GM18508 (cell line): ENCODE measurements at regions not wholly inside any gene's neighbourhood (a gene's known extent, or its start where the extent isn't known, plus 50 kb on each side); places are given as distances from the start of the nearest gene placed in this dataset.

Experiments
- ATAC-seq: cut with Tn5 transposase; IDR thresholded peaks from one replicate; pipeline ENCODE4 v1.9.1; 2021; ENCODE audit warnings: moderate number of reproducible peaks; ENCODE audit not compliant: insufficient read depth, unreplicated experiment

GRCh38 chr17:72253597-72253996, 132.8 kb downstream of the SOX9 start:
- ATAC-seq, result no peak

- ATAC-seq, result no peak
Observed at GRCh38 chr17:72254808-72255449, 134.1 kb downstream of the SOX9 start.

GRCh38 chr17:72255481-72255880, 134.7 kb downstream of the SOX9 start:
- ATAC-seq, result no peak

GRCh38 chr17:72258711-72259110, 137.9 kb downstream of the SOX9 start:
- no peak for ATAC-seq

GRCh38 chr17:72259922-72260321, 139.1 kb downstream of the SOX9 start:
- ATAC-seq, result no peak

GRCh38 chr17:72262766-72263165, 141.9 kb downstream of the SOX9 start:
- ATAC-seq, result no peak

- no peak for ATAC-seq
Observed at GRCh38 chr17:72264682-72265405, 144.0 kb downstream of the SOX9 start.

- no peak for ATAC-seq
Observed at GRCh38 chr17:72266112-72266775, 145.4 kb downstream of the SOX9 start.

- ATAC-seq, result no peak
Observed at GRCh38 chr17:72267601-72268000, 146.8 kb downstream of the SOX9 start.

- ATAC-seq, result no peak
Observed at GRCh38 chr17:72268431-72268830, 147.6 kb downstream of the SOX9 start.

- no peak for ATAC-seq
Observed at GRCh38 chr17:72270273-72270924, 149.6 kb downstream of the SOX9 start.

GRCh38 chr17:72271603-72272002, 150.8 kb downstream of the SOX9 start:
- ATAC-seq, result no peak

GRCh38 chr17:72273289-72274056, 152.7 kb downstream of the SOX9 start:
- ATAC-seq, result no peak

- no peak for ATAC-seq
Observed at GRCh38 chr17:72274614-72275013, 153.8 kb downstream of the SOX9 start.

- ATAC-seq, result no peak
Observed at GRCh38 chr17:72280881-72281280, 160.1 kb downstream of the SOX9 start.

GRCh38 chr17:72282439-72283029, 161.7 kb downstream of the SOX9 start:
- no peak for ATAC-seq

- ATAC-seq, result no peak
Observed at GRCh38 chr17:72284806-72285205, 164.0 kb downstream of the SOX9 start.

- ATAC-seq, result no peak
Observed at GRCh38 chr17:72287586-72287985, 166.8 kb downstream of the SOX9 start.

GRCh38 chr17:72294487-72294893, 173.7 kb downstream of the SOX9 start:
- ATAC-seq, result no peak

- ATAC-seq, result no peak
Observed at GRCh38 chr17:72295916-72296315, 175.1 kb downstream of the SOX9 start.
